CD4-positive, alpha-beta T cell (primary cell): ENCODE measurements at regions not wholly inside any gene's neighbourhood (a gene's known extent, or its start where the extent isn't known, plus 50 kb on each side); places are given as distances from the start of the nearest gene placed in this dataset.

ENCODE experiments used
- ATAC-seq: fragments of 200-7000 bp; cut with Tn5 transposase; one replicate; pipeline ENCODE4 v1.10.0; 2022; ENCODE audit warnings: mild to moderate bottlenecking; ENCODE audit not compliant: poor library complexity
- CTCF ChIA-PET: fragments of 350-600 bp; sonication (Branson Sonifier 250); formaldehyde crosslinking; loops from one replicate; lab custom pipeline; 2021; ENCODE audit warnings: antibody characterized with exemption, inconsistent platforms; lab: Charles Lee
- POLR2A ChIA-PET: fragments of 350-600 bp; sonication (Branson Sonifier 250); formaldehyde crosslinking; loops from one replicate; lab custom pipeline; 2021; ENCODE audit warnings: antibody characterized with exemption, inconsistent platforms; lab: Charles Lee
- DNase-seq, 14 experiments: peaks; one replicate each; pipeline ENCODE4 v3.0.0-alpha.2; 2013 to 2020; ENCODE audit warnings: mixed read lengths in 2 of 14
- H3K27ac ChIP-seq, 2 donors: one replicate each; pipeline versions ENCODE4 v1.5.1 to v1.7.0; 2013; ENCODE audit warnings: low read length in 2 of 2, low read depth in 1 of 2, mild to moderate bottlenecking in 1 of 2
- H3K27me3 ChIP-seq, 2 experiments: 1 replicate in 1 of 2; 2 replicates in 1 of 2; pipeline versions ENCODE4 v1.6.1 to v1.7.0; 2013; ENCODE audit warnings: low read length in 2 of 2, control low read depth in 1 of 2, mild to moderate bottlenecking in 1 of 2, moderate library complexity in 1 of 2; ENCODE audit not compliant: insufficient read depth in 2 of 2, control insufficient read depth in 1 of 2
- H3K36me3 ChIP-seq: one replicate; pipeline ENCODE4 v1.6.1; 2013; ENCODE audit warnings: low read length, control low read depth; ENCODE audit not compliant: insufficient read depth
- H3K4me1 ChIP-seq: one replicate; pipeline ENCODE4 v1.6.1; 2013; ENCODE audit warnings: low read length, control low read depth; ENCODE audit not compliant: insufficient read depth
- H3K4me3 ChIP-seq: one replicate; pipeline ENCODE4 v1.5.1; 2013; ENCODE audit warnings: mild to moderate bottlenecking, low read length, moderate library complexity
- H3K9me3 ChIP-seq, 2 experiments: 1 replicate in 1 of 2; 2 replicates in 1 of 2; pipeline versions ENCODE4 v1.6.1 to v1.7.0; 2013; ENCODE audit warnings: low read length in 2 of 2, mild to moderate bottlenecking in 2 of 2, control low read depth in 1 of 2, moderate library complexity in 1 of 2; ENCODE audit not compliant: control insufficient read depth in 1 of 2, insufficient read depth in 1 of 2
- H3K27ac Mint-ChIP-seq: one replicate; pipeline ENCODE4 v1.8.0; 2020; ENCODE audit warnings: mixed read lengths
- H3K27me3 Mint-ChIP-seq: one replicate; pipeline ENCODE4 v1.8.0; 2021; ENCODE audit warnings: mixed read lengths
- H3K36me3 Mint-ChIP-seq: one replicate; pipeline ENCODE4 v1.8.0; 2021; ENCODE audit warnings: low read depth, mixed read lengths
- H3K4me1 Mint-ChIP-seq: one replicate; pipeline ENCODE4 v1.8.0; 2021; ENCODE audit warnings: low read depth, mixed read lengths
- H3K4me3 Mint-ChIP-seq: one replicate; pipeline ENCODE4 v1.8.0; 2020; ENCODE audit warnings: mild to moderate bottlenecking, mixed read lengths
- H3K9me3 Mint-ChIP-seq: one replicate; pipeline ENCODE4 v1.8.0; 2020; ENCODE audit warnings: mixed read lengths
- CTCF ChIP-seq: fragments of 200-600 bp; IDR thresholded peaks from one replicate; pipeline ENCODE4 v1.8.0; 2022; ENCODE audit warnings: antibody characterized with exemption, mild to moderate bottlenecking
- intact Hi-C, 2 experiments: fragments of 100-400 bp; cut with DNase I in 1 of 2; cut with micrococcal nuclease in 1 of 2; formaldehyde crosslinking; loops; one replicate each; pipeline versions ENCODE4 v1.15.1 to v1.9.0; 2023 to 2025; cut with DNase I, micrococcal nuclease

- no peak for TF ChIP-seq CTCF
- H3K4me3 Mint-ChIP-seq: no peak overlapping the region
- no peaks in the 10 kb centered on the region for H3K4me1 Mint-ChIP-seq
- ChIA-PET CTCF (no interaction called here), POLR2A (no interaction called here)
- no peaks in the 10 kb centered on the region for H3K4me1 ChIP-seq
- H3K27me3 Mint-ChIP-seq: peaks cover 24% of the 10 kb centered on the region
- no peaks in the 10 kb centered on the region for H3K36me3 ChIP-seq
- ATAC-seq: no peak
- intact Hi-C loops: no loop called here
- H3K27me3 ChIP-seq: peaks cover under 1 to 5% of the 10 kb centered on the region in 2 experiments
- H3K27ac Mint-ChIP-seq: no peak overlapping the region
- H3K36me3 Mint-ChIP-seq: no peaks in the 10 kb centered on the region
- H3K9me3 ChIP-seq: peaks cover 0 to 19% of the 10 kb centered on the region in 2 experiments
- H3K9me3 Mint-ChIP-seq: peaks cover 2% of the 10 kb centered on the region
- no peak overlapping the region for H3K4me3 ChIP-seq
- DNase-seq: no peak
- no peak overlapping the region for H3K27ac ChIP-seq
These were observed 420.5 kb upstream of the MKI67 start for GRCh38 chr10:128546651-128547165.

GRCh38 chr10:128549101-128549608 is 422.9 kb upstream of the MKI67 start:
- CTCF ChIA-PET: no interaction called here
- no peak overlapping the region for H3K4me3 Mint-ChIP-seq

GRCh38 chr10:128550045-128550444 is 423.8 kb upstream of the MKI67 start:
- Histone ChIP-seq H3K4me1 (no peaks in the 10 kb centered on the region), H3K4me3 (no peak overlapping the region), H3K9me3 (peaks cover 0 to 19% of the 10 kb centered on the region in 2 experiments), H3K36me3 (no peaks in the 10 kb centered on the region), H3K27ac (no peak overlapping the region), H3K27me3 (no peaks in the 10 kb centered on the region)
- POLR2A ChIA-PET: no interaction called here
- Mint-ChIP-seq H3K27me3 (peaks cover 7% of the 10 kb centered on the region), H3K36me3 (no peaks in the 10 kb centered on the region), H3K9me3 (peaks cover 2% of the 10 kb centered on the region), H3K27ac (no peak overlapping the region), H3K4me1 (no peaks in the 10 kb centered on the region), H3K4me3 (no peak overlapping the region)
- no peak for DNase-seq
- CTCF ChIA-PET: no interaction called here
- no peak for TF ChIP-seq CTCF
- intact Hi-C loops: no loop called here
- no peak for ATAC-seq

More at GRCh38 chr10:128549101-128549608, 422.9 kb upstream of the MKI67 start:
- H3K9me3 Mint-ChIP-seq: peaks cover 2% of the 10 kb centered on the region
- ATAC-seq: no peak
- DNase-seq: no peak
- Histone ChIP-seq H3K27me3 (no peaks in the 10 kb centered on the region), H3K4me1 (no peaks in the 10 kb centered on the region), H3K4me3 (no peak overlapping the region), H3K9me3 (peaks cover 0 to 19% of the 10 kb centered on the region in 2 experiments), H3K27ac (no peak overlapping the region), H3K36me3 (no peaks in the 10 kb centered on the region)
- intact Hi-C loops: no loop called here
- H3K27me3 Mint-ChIP-seq: peaks cover 8% of the 10 kb centered on the region
- H3K27ac Mint-ChIP-seq: no peak overlapping the region
- H3K36me3 Mint-ChIP-seq: no peaks in the 10 kb centered on the region
- no peaks in the 10 kb centered on the region for H3K4me1 Mint-ChIP-seq
- TF ChIP-seq CTCF: no peak
- POLR2A ChIA-PET: no interaction called here
